Fibroblast of the aortic adventitia (primary cell): ENCODE measurements at regions not wholly inside any gene's neighbourhood (a gene's known extent, or its start where the extent isn't known, plus 50 kb on each side); places are given as distances from the start of the nearest gene placed in this dataset.

Source experiments
- DNase-seq: peaks from one replicate; pipeline ENCODE4 v3.0.0-alpha.2; 2010; ENCODE audit warnings: low read depth
- H3K4me3 ChIP-seq: 2 replicates; pipeline ENCODE4 v1.5.1; 2011; ENCODE audit warnings: low read depth, mild to moderate bottlenecking, control low read depth, low read length, moderate library complexity
- CTCF ChIP-seq: IDR thresholded peaks from 2 replicates; pipeline ENCODE4 v1.5.1; 2011; ENCODE audit warnings: mild to moderate bottlenecking, low read length, control low read depth, inconsistent platforms; ENCODE audit not compliant: insufficient read depth

DNA sequence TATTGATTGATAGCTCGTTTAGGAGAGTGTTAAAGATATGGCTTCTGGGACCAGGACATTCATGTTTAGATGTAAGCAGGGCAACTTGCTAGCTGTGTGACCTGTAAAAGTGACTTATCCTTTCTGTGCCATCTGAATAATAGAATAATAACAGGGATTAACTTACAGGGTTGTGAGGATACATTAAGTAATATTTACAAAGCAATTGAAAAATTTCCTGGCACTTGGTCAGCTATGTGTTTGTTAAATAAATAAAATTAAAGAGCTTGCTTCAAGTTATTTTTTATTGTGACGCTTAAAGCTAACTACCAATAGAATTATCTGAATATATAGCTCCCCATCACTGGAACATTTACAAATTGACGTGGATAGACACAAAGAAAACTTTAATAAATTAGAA is 287.9 kb upstream of the CDIN1 start:
- H3K4me3 ChIP-seq: no peak overlapping the region
- no peak for DNase-seq
- no peak for TF ChIP-seq CTCF

- TF ChIP-seq CTCF: no peak
- DNase-seq: no peak
- H3K4me3 ChIP-seq: no peak overlapping the region
These were observed 285.1 kb upstream of the CDIN1 start for GRCh38 chr15:36294359-36294758.

- TF ChIP-seq CTCF: no peak
- H3K4me3 ChIP-seq: no peak overlapping the region
- DNase-seq: no peak
These were observed 277.5 kb upstream of the CDIN1 start for GRCh38 chr15:36301947-36302346.

GRCh38 chr15:36313021-36313420 is 266.4 kb upstream of the CDIN1 start:
- no peak for TF ChIP-seq CTCF
- H3K4me3 ChIP-seq: no peak overlapping the region
- peak; percentile 32 for DNase-seq

DNA sequence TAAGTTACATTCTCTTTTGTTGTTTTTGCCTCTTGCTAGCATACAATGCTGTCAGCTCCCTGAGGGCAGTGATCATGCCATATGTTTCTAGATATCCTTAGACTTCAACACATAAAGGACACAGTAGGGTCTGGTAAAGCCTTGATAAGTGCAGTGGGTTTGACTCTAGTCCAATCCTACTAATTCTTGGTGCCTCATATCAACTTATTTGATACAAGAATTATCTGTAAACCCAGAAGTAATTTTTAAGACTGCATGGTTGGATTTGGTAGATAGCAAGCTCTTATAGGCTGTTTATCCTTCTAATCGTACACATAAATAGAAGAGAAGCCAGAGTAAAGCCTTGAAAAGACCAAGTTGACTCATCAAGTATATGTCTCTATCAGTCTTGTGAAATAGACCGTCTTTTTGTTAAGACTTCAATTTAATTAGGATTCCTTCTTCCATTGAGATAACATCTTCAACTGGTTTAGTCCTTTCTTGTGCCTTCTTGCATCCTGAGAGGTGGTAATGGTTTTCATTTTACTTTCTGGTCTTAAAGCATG is 265.6 kb upstream of the CDIN1 start:
- DNase-seq: no peak
- no peak overlapping the region for H3K4me3 ChIP-seq
- no peak for TF ChIP-seq CTCF

- TF ChIP-seq CTCF: no peak
- DNase-seq: no peak
These were observed 263.8 kb upstream of the CDIN1 start for GRCh38 chr15:36315649-36316048.

DNA sequence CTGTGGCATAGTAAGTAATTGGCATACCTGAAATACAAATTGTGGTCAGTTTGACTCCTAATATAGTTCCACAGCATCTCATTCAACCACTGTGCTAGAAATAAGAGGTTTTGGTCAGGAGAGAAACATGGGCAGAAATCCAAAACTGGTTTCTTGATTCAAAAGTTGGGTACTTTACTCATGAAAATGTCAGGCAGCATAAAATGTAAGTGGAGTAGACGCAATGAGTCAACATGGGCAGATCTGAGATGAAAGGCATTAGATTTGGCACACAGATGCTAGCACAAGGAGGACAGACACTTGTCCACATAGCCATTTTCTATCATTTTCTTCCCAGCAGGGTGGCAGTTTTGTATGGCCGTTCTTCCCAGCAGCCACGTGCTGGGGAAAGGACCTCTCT is 255.8 kb upstream of the CDIN1 start:
- no peak overlapping the region for H3K4me3 ChIP-seq
- no peak for TF ChIP-seq CTCF
- no peak for DNase-seq

More at GRCh38 chr15:36315649-36316048, 263.8 kb upstream of the CDIN1 start:
- no peak overlapping the region for H3K4me3 ChIP-seq
